Nephron progenitor cell (in vitro differentiated cells): ENCODE measurements at regions not wholly inside any gene's neighbourhood (a gene's known extent, or its start where the extent isn't known, plus 50 kb on each side); places are given as distances from the start of the nearest gene placed in this dataset.
"Not testable (repeated sequence)": the region's sequence is repeated elsewhere in the genome, so short reads cannot be mapped to it uniquely, and the experiment has no call there.

Experiments used
- DNase-seq: peaks from one replicate; pipeline ENCODE4 v3.0.0; 2021
- H3K27ac Mint-ChIP-seq: 2 replicates; pipeline ENCODE4 v1.8.0; 2021; ENCODE audit warnings: mild to moderate bottlenecking, moderate library complexity, mixed read lengths
- H3K27me3 Mint-ChIP-seq: 2 replicates; pipeline ENCODE4 v1.8.0; 2021; ENCODE audit warnings: mild to moderate bottlenecking, low read depth, mixed read lengths; ENCODE audit not compliant: poor library complexity
- H3K36me3 Mint-ChIP-seq: 2 replicates; pipeline ENCODE4 v1.8.0; 2021; ENCODE audit warnings: low read depth, mixed read lengths
- H3K4me1 Mint-ChIP-seq: 2 replicates; pipeline ENCODE4 v1.8.0; 2021; ENCODE audit warnings: mixed read lengths
- H3K4me3 Mint-ChIP-seq: 2 replicates; pipeline ENCODE4 v1.8.0; 2021; ENCODE audit warnings: mild to moderate bottlenecking, moderate library complexity, mixed read lengths
- H3K9me3 Mint-ChIP-seq: 2 replicates; pipeline ENCODE4 v1.8.0; 2021; ENCODE audit warnings: mild to moderate bottlenecking, moderate library complexity, mixed read lengths
- CTCF ChIP-seq: fragments of 200-600 bp; sonication (generic); IDR thresholded peaks from 2 replicates; pipeline ENCODE4 v1.5.0; 2021; ENCODE audit warnings: antibody characterized with exemption

DNA sequence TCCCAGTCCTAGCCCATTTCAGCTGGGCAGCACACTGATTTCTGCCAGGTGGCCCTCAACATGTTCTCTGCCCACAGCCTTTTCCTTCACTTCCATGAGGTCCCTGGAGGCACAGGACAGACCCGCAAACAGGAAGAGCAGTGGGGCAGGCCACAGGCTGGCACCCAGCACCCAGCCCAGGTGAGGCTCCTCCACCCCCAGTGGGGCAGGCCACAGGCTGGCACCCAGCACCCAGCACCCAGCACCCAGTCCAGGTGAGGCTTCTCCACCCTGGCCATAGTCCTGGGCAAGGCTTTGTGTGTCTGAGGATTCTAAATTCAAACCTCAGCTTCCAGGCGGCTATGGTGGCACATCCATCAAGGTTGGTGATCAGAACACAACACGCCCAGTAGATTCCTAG, 1413.0 kb downstream of the BRD1 start:
- no peaks in the 10 kb centered on the region for H3K36me3 Mint-ChIP-seq
- peaks cover 6% of the 10 kb centered on the region for H3K27me3 Mint-ChIP-seq
- TF ChIP-seq CTCF, result no peak
- H3K27ac Mint-ChIP-seq, result no peak overlapping the region
- DNase-seq, result no peak
- H3K4me1 Mint-ChIP-seq, result peaks cover 12% of the 10 kb centered on the region
- no peak overlapping the region for H3K4me3 Mint-ChIP-seq
- H3K9me3 Mint-ChIP-seq, result no peaks in the 10 kb centered on the region

- H3K27ac Mint-ChIP-seq, DNase-seq, H3K9me3 Mint-ChIP-seq, H3K27me3 Mint-ChIP-seq, H3K36me3 Mint-ChIP-seq, H3K4me3 Mint-ChIP-seq: not testable (repeated sequence)
- peaks cover 12% of the 10 kb centered on the region for H3K4me1 Mint-ChIP-seq
Observed at GRCh38 chr22:48412931-48413330, 1414.7 kb downstream of the BRD1 start.

GRCh38 chr22:48410536-48410935, 1417.1 kb downstream of the BRD1 start:
- no peaks in the 10 kb centered on the region for H3K4me1 Mint-ChIP-seq
- H3K27me3 Mint-ChIP-seq, result peaks cover 6% of the 10 kb centered on the region
- no peaks in the 10 kb centered on the region for H3K9me3 Mint-ChIP-seq
- no peak overlapping the region for H3K27ac Mint-ChIP-seq
- TF ChIP-seq CTCF, result no peak
- no peak for DNase-seq
- H3K4me3 Mint-ChIP-seq, result no peak overlapping the region
- no peaks in the 10 kb centered on the region for H3K36me3 Mint-ChIP-seq

- TF ChIP-seq CTCF, result no peak
- no peak for DNase-seq
- Mint-ChIP-seq H3K36me3 (no peaks in the 10 kb centered on the region), H3K4me3 (no peak overlapping the region), H3K27ac (no peak overlapping the region), H3K4me1 (no peaks in the 10 kb centered on the region), H3K27me3 (peaks cover 9% of the 10 kb centered on the region), H3K9me3 (no peaks in the 10 kb centered on the region)
Observed at GRCh38 chr22:48407256-48407955, 1420.3 kb downstream of the BRD1 start.

DNA sequence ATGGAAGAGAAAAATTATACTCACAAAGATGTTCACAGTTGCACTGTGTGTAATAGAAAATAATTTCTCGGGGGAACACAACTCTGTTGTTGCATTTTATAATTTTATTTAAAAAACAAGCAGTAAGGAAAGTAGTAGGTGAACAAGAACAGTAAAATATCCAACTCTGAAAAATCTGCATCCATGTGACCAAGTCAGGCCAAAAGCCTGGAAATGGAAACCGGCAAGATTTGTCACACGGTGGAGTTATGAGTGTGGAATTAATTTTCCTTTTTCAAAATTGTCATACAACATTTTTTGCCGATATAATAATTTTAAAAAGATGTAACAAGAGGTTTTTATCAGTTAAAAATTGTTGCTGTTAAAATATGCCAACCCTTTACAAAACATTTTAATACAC, 1421.5 kb downstream of the BRD1 start:
- DNase-seq, result no peak
- no peaks in the 10 kb centered on the region for H3K36me3 Mint-ChIP-seq
- H3K4me3 Mint-ChIP-seq, result no peak overlapping the region
- TF ChIP-seq CTCF, result no peak
- no peaks in the 10 kb centered on the region for H3K9me3 Mint-ChIP-seq
- no peak overlapping the region for H3K27ac Mint-ChIP-seq
- peaks cover 8% of the 10 kb centered on the region for H3K27me3 Mint-ChIP-seq
- no peaks in the 10 kb centered on the region for H3K4me1 Mint-ChIP-seq

DNA sequence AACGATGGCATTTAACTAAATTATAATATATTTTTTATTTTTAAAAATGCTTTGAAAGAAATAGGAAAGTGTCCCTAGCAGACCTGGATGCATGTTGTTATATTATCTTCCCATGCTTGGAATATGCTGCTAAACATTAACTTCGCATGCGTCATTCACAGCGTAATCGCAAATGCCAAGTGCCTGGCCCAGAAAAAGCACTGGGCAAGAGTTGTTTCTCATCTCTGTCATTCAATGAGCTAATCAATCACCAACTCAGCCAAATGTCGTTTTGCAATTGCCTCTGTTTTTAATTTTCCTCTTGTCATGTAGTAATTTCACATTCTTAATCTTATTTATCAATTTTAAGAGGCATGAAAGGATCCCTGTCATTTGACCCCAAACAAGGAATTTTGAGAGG, 1421.9 kb downstream of the BRD1 start:
- no peak for DNase-seq
- H3K4me3 Mint-ChIP-seq, result no peak overlapping the region
- H3K4me1 Mint-ChIP-seq, result no peaks in the 10 kb centered on the region
- peaks cover 8% of the 10 kb centered on the region for H3K27me3 Mint-ChIP-seq
- no peak overlapping the region for H3K27ac Mint-ChIP-seq
- H3K36me3 Mint-ChIP-seq, result no peaks in the 10 kb centered on the region
- TF ChIP-seq CTCF, result no peak
- H3K9me3 Mint-ChIP-seq, result no peaks in the 10 kb centered on the region
